ENCODE measurements at regions not wholly inside any gene's neighbourhood (a gene's known extent, or its start where the extent isn't known, plus 50 kb on each side); places are given as distances from the start of the nearest gene placed in this dataset.

DNA sequence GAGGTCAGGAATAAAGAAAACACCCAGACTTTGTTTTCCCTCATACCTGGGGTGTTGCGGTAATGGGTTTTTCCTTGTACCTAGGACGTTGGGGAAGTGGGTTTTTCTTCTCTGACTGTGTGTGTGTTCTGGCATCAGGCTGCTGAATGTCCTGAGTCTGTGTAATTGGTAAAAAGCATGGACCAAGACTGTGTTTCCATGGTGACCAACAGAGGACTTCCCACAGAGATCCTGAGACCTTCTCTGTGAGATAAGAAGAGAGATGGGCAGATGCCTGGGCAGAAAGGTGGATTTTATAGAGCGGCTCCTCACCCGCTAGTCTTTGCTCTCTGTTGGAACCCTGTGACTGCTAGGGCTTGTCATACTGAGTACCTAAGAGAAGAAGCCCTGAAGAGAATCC lies 135.4 kb upstream of the GGTLC1 start:
- intact Hi-C loops (cut with DNase I), result no loop called here
- DNase-seq (no peak), ATAC-seq (no peak)
- TF ChIP-seq, protein P1, sequence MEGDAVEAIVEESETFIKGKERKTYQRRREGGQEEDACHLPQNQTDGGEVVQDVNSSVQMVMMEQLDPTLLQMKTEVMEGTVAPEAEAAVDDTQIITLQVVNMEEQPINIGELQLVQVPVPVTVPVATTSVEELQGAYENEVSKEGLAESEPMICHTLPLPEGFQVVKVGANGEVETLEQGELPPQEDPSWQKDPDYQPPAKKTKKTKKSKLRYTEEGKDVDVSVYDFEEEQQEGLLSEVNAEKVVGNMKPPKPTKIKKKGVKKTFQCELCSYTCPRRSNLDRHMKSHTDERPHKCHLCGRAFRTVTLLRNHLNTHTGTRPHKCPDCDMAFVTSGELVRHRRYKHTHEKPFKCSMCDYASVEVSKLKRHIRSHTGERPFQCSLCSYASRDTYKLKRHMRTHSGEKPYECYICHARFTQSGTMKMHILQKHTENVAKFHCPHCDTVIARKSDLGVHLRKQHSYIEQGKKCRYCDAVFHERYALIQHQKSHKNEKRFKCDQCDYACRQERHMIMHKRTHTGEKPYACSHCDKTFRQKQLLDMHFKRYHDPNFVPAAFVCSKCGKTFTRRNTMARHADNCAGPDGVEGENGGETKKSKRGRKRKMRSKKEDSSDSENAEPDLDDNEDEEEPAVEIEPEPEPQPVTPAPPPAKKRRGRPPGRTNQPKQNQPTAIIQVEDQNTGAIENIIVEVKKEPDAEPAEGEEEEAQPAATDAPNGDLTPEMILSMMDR (IDR thresholded peaks at IDR 0.05), result no peak
- no peak overlapping the region for H3K4me3 ChIP-seq
- H3K36me3 ChIP-seq, result no peaks in the 10 kb centered on the region
- no peak overlapping the region for H3K27ac ChIP-seq
- no peaks in the 10 kb centered on the region for H3K9me3 ChIP-seq
- no peaks in the 10 kb centered on the region for H3K27me3 ChIP-seq (ENCODE audit: low read depth)
- no peaks in the 10 kb centered on the region for H3K4me1 ChIP-seq

DNA sequence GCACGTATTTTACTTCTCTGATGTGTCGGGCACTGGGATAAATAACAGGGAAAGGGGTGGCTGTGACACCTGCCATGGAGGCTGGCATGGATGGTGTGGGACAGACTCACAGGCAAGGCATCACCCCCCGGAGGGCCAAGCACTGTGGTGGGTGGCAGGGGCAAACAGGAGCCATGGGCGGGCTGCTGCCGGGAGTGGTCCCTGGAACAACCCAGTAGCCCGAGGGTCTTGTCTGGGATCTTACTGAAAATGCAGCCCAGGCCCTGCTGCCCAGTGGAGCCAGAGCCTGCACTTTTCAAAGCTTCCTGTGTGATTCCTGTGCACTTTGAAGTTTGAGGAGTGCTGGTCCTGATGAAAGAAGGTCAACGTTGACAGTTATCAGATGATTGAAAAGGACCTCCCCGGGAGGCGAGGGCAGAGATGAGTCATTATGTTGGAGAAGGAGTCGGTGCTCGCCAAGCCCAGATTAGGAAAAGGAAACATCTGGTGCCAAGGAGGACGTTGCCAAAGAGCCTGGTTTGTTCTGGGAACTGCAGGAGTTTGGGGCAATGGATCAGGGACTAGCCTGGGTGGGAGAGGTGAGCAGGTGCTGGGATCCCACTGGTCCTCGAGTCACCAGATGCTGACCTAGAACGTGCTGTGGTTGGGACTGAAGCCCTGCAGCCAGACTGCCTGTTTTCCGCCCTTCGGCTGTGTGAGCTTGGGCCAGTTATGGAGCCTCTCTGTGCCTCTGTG lies 130.0 kb upstream of the GGTLC1 start:
- Histone ChIP-seq H3K4me3 (no peak overlapping the region), H3K4me1 (no peaks in the 10 kb centered on the region), H3K27ac (no peak overlapping the region), H3K36me3 (no peaks in the 10 kb centered on the region), H3K9me3 (no peaks in the 10 kb centered on the region), H3K27me3 (ENCODE audit: low read depth) (no peaks in the 10 kb centered on the region)
- no peak for DNase-seq
- TF ChIP-seq, protein P1 (IDR thresholded peaks at IDR 0.05), result no peak
- no peak for ATAC-seq
- intact Hi-C loops (cut with DNase I), result no loop called here

DNA sequence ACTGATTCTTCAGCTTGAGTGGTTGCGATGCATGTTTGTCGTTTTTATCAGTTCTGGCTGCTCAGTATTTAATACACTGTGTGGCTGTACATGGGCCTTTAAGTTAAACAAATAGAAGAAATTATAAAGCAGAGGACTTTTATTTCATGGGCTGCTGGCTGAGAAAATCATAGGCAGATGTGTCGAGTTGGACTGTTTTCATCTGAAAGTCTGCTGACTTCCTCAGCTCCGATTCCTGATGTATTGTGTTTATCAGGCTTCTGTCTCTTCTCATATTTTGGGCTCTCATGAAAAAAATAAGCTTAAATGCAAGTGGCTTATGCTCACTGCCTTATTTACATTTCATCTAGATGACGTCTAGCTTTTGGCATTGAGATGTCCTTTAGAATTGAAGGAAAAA lies 129.5 kb upstream of the GGTLC1 start:
- Histone ChIP-seq H3K4me1 (no peaks in the 10 kb centered on the region), H3K27me3 (ENCODE audit: low read depth) (no peaks in the 10 kb centered on the region), H3K4me3 (no peak overlapping the region), H3K36me3 (no peaks in the 10 kb centered on the region), H3K9me3 (no peaks in the 10 kb centered on the region), H3K27ac (no peak overlapping the region)
- TF ChIP-seq, protein P1 (IDR thresholded peaks at IDR 0.05), result no peak
- DNase-seq, result no peak
- ATAC-seq, result no peak
- intact Hi-C loops (cut with DNase I), result no loop called here

DNA sequence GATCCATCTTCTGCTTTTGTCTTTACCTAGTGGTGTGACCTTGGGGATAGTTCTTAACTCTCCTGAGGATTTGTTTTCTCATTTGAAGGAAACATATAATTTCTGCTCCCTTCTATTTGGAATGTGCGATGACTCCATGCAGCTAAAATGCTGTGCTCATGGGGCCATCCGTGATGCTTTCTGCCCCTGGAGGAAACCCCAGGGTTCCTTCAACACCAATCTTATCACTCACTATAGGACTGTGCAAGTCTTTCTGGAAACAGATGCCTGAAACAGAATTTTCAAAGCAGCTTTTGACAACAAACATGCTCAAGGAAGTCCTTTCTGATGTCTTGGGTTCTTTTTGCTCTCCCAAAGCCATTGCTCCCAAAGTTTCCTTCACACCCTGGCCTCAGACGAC lies 128.8 kb upstream of the GGTLC1 start:
- ATAC-seq (no peak), DNase-seq (no peak)
- intact Hi-C loops (cut with DNase I), result no loop called here
- Histone ChIP-seq H3K9me3 (no peaks in the 10 kb centered on the region), H3K27ac (no peak overlapping the region), H3K36me3 (no peaks in the 10 kb centered on the region), H3K4me3 (no peak overlapping the region), H3K4me1 (no peaks in the 10 kb centered on the region), H3K27me3 (ENCODE audit: low read depth) (no peaks in the 10 kb centered on the region)
- TF ChIP-seq, protein P1 (IDR thresholded peaks at IDR 0.05), result no peak

DNA sequence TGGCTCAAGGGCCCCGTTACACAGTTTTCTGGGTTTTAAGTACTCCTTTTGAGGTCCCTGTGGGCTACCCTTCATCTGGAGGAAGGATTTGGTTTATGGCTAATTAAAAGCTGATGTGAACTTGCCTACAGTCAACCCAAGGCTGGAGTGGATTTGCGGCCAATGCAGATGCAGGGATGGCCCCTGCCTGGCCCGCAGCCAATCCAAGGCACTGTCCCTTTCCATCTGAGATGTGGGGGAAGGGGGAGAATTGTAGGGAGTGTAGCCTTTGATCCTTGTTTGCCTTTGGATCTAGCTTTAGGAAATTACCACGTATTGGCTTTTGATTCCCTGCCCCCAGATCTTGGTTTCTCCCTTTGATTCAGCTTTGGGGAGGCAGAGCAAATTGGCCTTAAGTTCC lies 128.0 kb upstream of the GGTLC1 start:
- Histone ChIP-seq H3K9me3 (no peaks in the 10 kb centered on the region), H3K4me1 (no peaks in the 10 kb centered on the region), H3K4me3 (no peak overlapping the region), H3K27me3 (ENCODE audit: low read depth) (no peaks in the 10 kb centered on the region), H3K36me3 (no peaks in the 10 kb centered on the region), H3K27ac (no peak overlapping the region)
- no peak for DNase-seq
- ATAC-seq, result no peak
- TF ChIP-seq, protein P1 (IDR thresholded peaks at IDR 0.05), result no peak
- intact Hi-C loops (cut with DNase I), result no loop called here
